GM12878 (cell line): ENCODE measurements at regions not wholly inside any gene's neighbourhood (a gene's known extent, or its start where the extent isn't known, plus 50 kb on each side); places are given as distances from the start of the nearest gene placed in this dataset.

ENCODE experiments used
- ATAC-seq: fragments of 200-7000 bp; cut with Tn5 transposase; 3 replicates; pipeline ENCODE4 v1.9.1; 2020; ENCODE audit warnings: mild to moderate bottlenecking, moderate library complexity
- BruUV-seq: library from RNA; stranded (reverse); fragments of 400-500 nt; replicated peaks from 2 replicates; lab custom pipeline; 2021; lab: Mats Ljungman, UMichigan
- CTCF ChIA-PET: fragments of 300-600 bp; sonication (Branson Sonifier 250); formaldehyde crosslinking; extraction: SDS; loops from one replicate; lab custom pipeline; 2021; ENCODE audit warnings: inconsistent platforms; lab: Yijun Ruan, JAX
- POLR2A ChIA-PET: fragments of 350-600 bp; formaldehyde crosslinking; extraction: SDS; loops from one replicate; lab custom pipeline; 2021; ENCODE audit warnings: inconsistent platforms; lab: Charles Lee
- RAD21 ChIA-PET: fragments of 300-600 bp; sonication (Branson Sonifier 250); formaldehyde crosslinking; loops from one replicate; lab custom pipeline; 2023; ENCODE audit warnings: antibody characterized with exemption; ENCODE audit not compliant: unreplicated experiment; lab: Charles Lee
- SMC1A ChIA-PET: fragments of 300-600 bp; sonication (Branson Sonifier 250); formaldehyde crosslinking; loops from one replicate; lab custom pipeline; 2023; ENCODE audit not compliant: unreplicated experiment, uncharacterized antibody; lab: Charles Lee
- DNase-seq: peaks from one replicate; pipeline ENCODE4 v3.0.0-alpha.2; 2011; ENCODE audit warnings: low read depth, low spot score
- FAIRE-seq: peaks from 3 replicates; lab custom pipeline; 2011; peaks lifted over from hg19 to GRCh38; lab: Jason Lieb, UNC
- H2AFZ ChIP-seq: 2 replicates; pipeline ENCODE4 v1.6.0; 2011; ENCODE audit warnings: low read depth, low read length, control low read depth; ENCODE audit not compliant: control insufficient read depth
- H3K27ac ChIP-seq: 2 replicates; pipeline ENCODE4 v1.5.1; 2011; ENCODE audit warnings: control low read depth; ENCODE audit not compliant: control insufficient read depth, insufficient read depth
- H3K27me3 ChIP-seq, 2 experiments: replicated peaks in 1 of 2; 2 replicates each; pipeline versions ENCODE4 v1.6.0 to v1.6.1; 2011; ENCODE audit warnings: low read length in 1 of 2; ENCODE audit not compliant: control insufficient read depth in 2 of 2, insufficient read depth in 2 of 2
- H3K36me3 ChIP-seq, 2 experiments: 2 replicates each; pipeline ENCODE4 v1.5.1; 2011; ENCODE audit warnings: low read length in 1 of 2; ENCODE audit not compliant: control insufficient read depth in 2 of 2, insufficient read depth in 2 of 2
- H3K4me1 ChIP-seq: 2 replicates; pipeline ENCODE4 v1.6.1; 2011; ENCODE audit warnings: mild to moderate bottlenecking, low read length, moderate library complexity, mixed read lengths; ENCODE audit not compliant: control insufficient read depth, insufficient read depth
- H3K4me2 ChIP-seq: 2 replicates; pipeline ENCODE4 v1.6.0; 2011; ENCODE audit warnings: control low read depth; ENCODE audit not compliant: control insufficient read depth, insufficient read depth
- H3K4me3 ChIP-seq: fragments of 200-600 bp; sonication (generic); 2 replicates; pipeline ENCODE4 v1.5.1; 2016
- H3K79me2 ChIP-seq: 2 replicates; pipeline ENCODE4 v1.6.0; 2011; ENCODE audit warnings: low read length; ENCODE audit not compliant: control insufficient read depth, insufficient read depth
- H3K9ac ChIP-seq: 2 replicates; pipeline ENCODE4 v1.8.0; 2011; ENCODE audit warnings: low read length, control low read depth, mixed read lengths; ENCODE audit not compliant: control insufficient read depth, insufficient read depth
- H3K9me3 ChIP-seq: replicated peaks from 3 replicates; pipeline ENCODE4 v1.5.1; 2011; ENCODE audit warnings: mild to moderate bottlenecking, low read length; ENCODE audit not compliant: control insufficient read depth, insufficient read depth
- H4K20me1 ChIP-seq: 2 replicates; pipeline ENCODE4 v1.6.0; 2011; ENCODE audit not compliant: control insufficient read depth, insufficient read depth
- ATF3 ChIP-seq: IDR thresholded peaks from 2 replicates; pipeline ENCODE4 v1.6.1; 2011; ENCODE audit warnings: low read depth, mild to moderate bottlenecking, low read length, moderate library complexity, borderline replicate concordance; ENCODE audit errors: extremely low read depth
- BCL11A ChIP-seq: IDR thresholded peaks from 2 replicates; pipeline ENCODE4 v1.6.1; 2011; ENCODE audit warnings: low read depth, low read length
- CTCF ChIP-seq, 3 experiments: IDR thresholded peaks in 2 of 3; conservative IDR thresholded peaks in 1 of 3; 2 replicates each; pipeline ENCODE4 v1.5.1; 2011; ENCODE audit warnings: low read depth in 3 of 3, low read length in 3 of 3, mild to moderate bottlenecking in 3 of 3, control low read depth in 2 of 3, moderate library complexity in 2 of 3, inconsistent platforms in 1 of 3, mixed read lengths in 1 of 3; ENCODE audit not compliant: control insufficient read depth in 2 of 3, insufficient read depth in 1 of 3; ENCODE audit errors: extremely low read depth in 1 of 3
- ELK1 ChIP-seq: IDR thresholded peaks from 2 replicates; pipeline ENCODE4 v1.6.1; 2012; ENCODE audit warnings: low read depth, low read length, improper control_type of control experiment
- JUND ChIP-seq: IDR thresholded peaks from 2 replicates; pipeline ENCODE4 v1.6.1; 2012; ENCODE audit warnings: low read depth, mild to moderate bottlenecking, low read length, improper control_type of control experiment, moderate library complexity
- MEF2B ChIP-seq: fragments of 450-650 bp; IDR thresholded peaks from 2 replicates; pipeline ENCODE4 v1.6.1; 2018; ENCODE audit warnings: mild to moderate bottlenecking, moderate library complexity; ENCODE audit not compliant: partially characterized antibody, poor library complexity, severe bottlenecking
- MYC ChIP-seq: IDR thresholded peaks from 2 replicates; pipeline ENCODE4 v1.6.1; 2011; ENCODE audit warnings: mild to moderate bottlenecking, low read length, moderate library complexity, inconsistent platforms; ENCODE audit not compliant: insufficient read depth, insufficient replicate concordance, insufficient read length, severe bottlenecking
- NBN ChIP-seq: fragments of 450-650 bp; IDR thresholded peaks from 2 replicates; pipeline ENCODE4 v1.6.1; 2016
- RAD21 ChIP-seq: IDR thresholded peaks from 2 replicates; pipeline ENCODE4 v1.6.1; 2011; ENCODE audit warnings: mild to moderate bottlenecking, low read depth, low read length, moderate library complexity; ENCODE audit not compliant: insufficient read depth
- RELB ChIP-seq: fragments of 450-650 bp; IDR thresholded peaks from 2 replicates; pipeline ENCODE4 v1.6.1; 2017; ENCODE audit warnings: low read depth, mild to moderate bottlenecking, moderate library complexity
- SKIL ChIP-seq: fragments of 450-650 bp; IDR thresholded peaks from 2 replicates; pipeline ENCODE4 v1.6.1; 2017; ENCODE audit warnings: mild to moderate bottlenecking, low read depth, inconsistent platforms; ENCODE audit not compliant: poor library complexity, severe bottlenecking
- WGBS: methylation state at CpG from one replicate; pipeline ENCODE4 v1.1.6; 2016; ENCODE audit warnings: low lambda C conversion rate; ENCODE audit not compliant: insufficient replicate concordance, insufficient coverage; ENCODE audit errors: missing lambda C conversion rate; 5-methylcytosine and 5-hydroxymethylcytosine counted together
- in situ Hi-C: fragments of 300-500 bp; cut with MboI; formaldehyde crosslinking; loops from 9 replicates; pipeline ENCODE4 v1.14.3; 2018; ENCODE audit warnings: mixed read lengths
- intact Hi-C: fragments of 100-400 bp; cut with micrococcal nuclease; formaldehyde crosslinking; loops from one replicate; pipeline ENCODE4 v1.14.2; 2022; ENCODE audit not compliant: unreplicated experiment

GRCh38 chr2:75790814-75791467, 80.2 kb upstream of the GCFC2 start (continued):
- TF ChIP-seq MEF2B (peak; percentile 40), RAD21 (peak; percentile 11; the same call in 1 of the 2 replicates), SKIL (no peak), CTCF (IDR thresholded peaks at IDR 0.05 in 2 of 3, conservative IDR thresholded peaks at IDR 0.05 in 1 of 3; ENCODE audit: control insufficient read depth in 2 of 3, extremely low read depth in 1 of 3, insufficient read depth in 1 of 3, low read depth in 3 of 3, low read length in 3 of 3) (0 out of 6 replicates have a peak, but pooled peaks of 1 of the 3 experiments have one; percentile 12)
- TF ChIP-seq, all 136 proteins: peak for 7

- Histone ChIP-seq H3K79me2 (no peaks in the 10 kb centered on the region), H3K4me2 (no peak overlapping the region), H3K4me3 (no peak overlapping the region), H3K4me1 (peaks cover 14% of the 10 kb centered on the region), H2AFZ (peak overlapping the region; percentile 25), H3K9me3 (no peaks in the 10 kb centered on the region), H4K20me1 (no peaks in the 10 kb centered on the region), H3K9ac (no peak overlapping the region), H3K27ac (no peak overlapping the region; the same call in 1 of the 2 replicates), H3K36me3 (no peaks in the 10 kb centered on the region), H3K27me3 (no peaks in the 10 kb centered on the region)
- SMC1A ChIA-PET, result interaction anchor here (0.9 to 1.0 kb wide), 2 partner anchors 149 to 340 kb away, joined by 3 read pairs; no protein-coding TSS in a partner anchor
- ATAC-seq (no peak; the same call in 2 of the 3 replicates), FAIRE-seq (no peak), DNase-seq (no peak)
- in situ Hi-C loops (no loop called here), intact Hi-C loops (no loop called here)
- no TSS peak for BruUV-seq
- RAD21 ChIA-PET, result interaction anchor here (1.9 kb wide), 1 partner anchor 809 kb away, joined by 6 read pairs; no protein-coding TSS in a partner anchor
- 58% methylated on average over 5 of the region's 5 CpGs for WGBS
- POLR2A ChIA-PET, result no interaction called here
- CTCF ChIA-PET, result interaction anchor here (1.1 kb wide), 1 partner anchor 311 kb away, joined by 3 read pairs; no protein-coding TSS in a partner anchor
- TF ChIP-seq BCL11A, result no peak
- no peak for TF ChIP-seq JUND
- TF ChIP-seq NBN, result no peak
- TF ChIP-seq MYC, result no peak
- TF ChIP-seq ATF3, result no peak
- no peak for TF ChIP-seq RELB
- no peak for TF ChIP-seq ELK1
These were observed 79.6 kb upstream of the GCFC2 start for GRCh38 chr2:75790121-75790813.
